Choroid plexus epithelial cell (primary cell): ENCODE measurements at regions not wholly inside any gene's neighbourhood (a gene's known extent, or its start where the extent isn't known, plus 50 kb on each side); places are given as distances from the start of the nearest gene placed in this dataset.

Experiments
- DNase-seq: peaks from one replicate; pipeline ENCODE4 v3.0.0-alpha.2; 2010; ENCODE audit warnings: low read depth
- H3K4me3 ChIP-seq: 2 replicates; pipeline ENCODE4 v1.5.1; 2011; ENCODE audit warnings: low read depth, mild to moderate bottlenecking, control low read depth, low read length, moderate library complexity
- TF ChIP-seq, protein P1 (sequence below): conservative IDR thresholded peaks from 2 replicates; pipeline ENCODE4 v1.5.1; 2011; ENCODE audit warnings: low read depth, mild to moderate bottlenecking, control low read depth, inconsistent platforms, low read length, moderate library complexity

DNA sequence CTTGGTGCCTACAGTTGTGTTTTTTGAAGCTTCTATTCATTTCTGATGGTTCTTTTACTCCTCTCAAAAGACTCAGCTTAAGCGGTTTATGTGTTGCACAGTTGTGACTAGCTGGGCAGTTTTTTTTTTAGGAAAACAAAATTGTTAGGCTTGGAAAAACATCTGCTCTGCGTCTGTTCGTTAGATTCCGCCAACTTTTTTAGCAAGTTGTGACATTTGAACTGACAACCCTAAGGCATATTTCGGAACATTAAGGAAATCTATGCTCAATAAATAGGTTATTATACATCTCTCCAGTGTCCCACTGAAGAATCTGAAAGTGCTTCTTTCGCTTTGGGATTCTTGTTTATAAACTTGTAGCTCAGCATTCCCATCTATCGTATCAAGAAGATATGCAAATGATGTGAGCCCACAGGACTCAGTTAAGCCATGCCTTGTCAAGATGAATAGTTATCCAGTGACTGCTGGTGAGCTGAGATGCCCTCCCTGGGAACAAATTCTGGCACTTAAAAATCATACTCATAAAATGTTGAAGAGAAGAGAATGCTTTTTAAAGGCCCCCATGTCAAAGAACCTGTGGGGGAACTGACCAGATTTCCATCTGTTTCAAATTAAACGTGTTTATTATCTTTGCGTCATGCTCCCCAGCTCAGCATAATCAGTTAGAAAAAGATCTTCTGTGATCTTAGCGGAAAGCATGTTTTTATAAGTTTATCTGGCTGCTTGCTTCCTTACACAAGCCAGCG lies 109.0 kb upstream of the FAM20A start:
- peak overlapping the region; percentile 18 for H3K4me3 ChIP-seq
- TF ChIP-seq, protein P1, sequence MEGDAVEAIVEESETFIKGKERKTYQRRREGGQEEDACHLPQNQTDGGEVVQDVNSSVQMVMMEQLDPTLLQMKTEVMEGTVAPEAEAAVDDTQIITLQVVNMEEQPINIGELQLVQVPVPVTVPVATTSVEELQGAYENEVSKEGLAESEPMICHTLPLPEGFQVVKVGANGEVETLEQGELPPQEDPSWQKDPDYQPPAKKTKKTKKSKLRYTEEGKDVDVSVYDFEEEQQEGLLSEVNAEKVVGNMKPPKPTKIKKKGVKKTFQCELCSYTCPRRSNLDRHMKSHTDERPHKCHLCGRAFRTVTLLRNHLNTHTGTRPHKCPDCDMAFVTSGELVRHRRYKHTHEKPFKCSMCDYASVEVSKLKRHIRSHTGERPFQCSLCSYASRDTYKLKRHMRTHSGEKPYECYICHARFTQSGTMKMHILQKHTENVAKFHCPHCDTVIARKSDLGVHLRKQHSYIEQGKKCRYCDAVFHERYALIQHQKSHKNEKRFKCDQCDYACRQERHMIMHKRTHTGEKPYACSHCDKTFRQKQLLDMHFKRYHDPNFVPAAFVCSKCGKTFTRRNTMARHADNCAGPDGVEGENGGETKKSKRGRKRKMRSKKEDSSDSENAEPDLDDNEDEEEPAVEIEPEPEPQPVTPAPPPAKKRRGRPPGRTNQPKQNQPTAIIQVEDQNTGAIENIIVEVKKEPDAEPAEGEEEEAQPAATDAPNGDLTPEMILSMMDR: no peak
- DNase-seq: peak; percentile 45

DNA sequence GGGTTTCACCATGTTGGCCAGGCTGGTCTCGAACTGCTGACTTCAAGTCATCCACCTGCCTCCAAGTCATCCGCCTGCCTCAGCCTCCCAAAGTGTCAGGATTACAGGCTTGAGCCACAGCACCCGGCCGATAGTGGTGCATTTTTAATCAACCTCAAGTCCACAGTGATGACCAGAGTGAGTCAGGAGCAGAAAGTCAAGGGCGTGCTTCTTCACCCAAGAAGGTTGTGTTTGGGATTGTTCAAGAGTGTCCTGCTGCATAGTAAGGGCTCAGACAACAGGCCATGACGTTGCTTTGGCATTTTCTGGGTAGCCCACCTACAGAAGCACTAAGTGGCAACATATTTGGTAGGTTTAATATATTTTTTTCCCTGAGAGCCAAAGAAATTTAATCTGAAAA lies 108.3 kb upstream of the FAM20A start:
- TF ChIP-seq, protein P1: no peak
- DNase-seq: no peak
- no peak overlapping the region for H3K4me3 ChIP-seq

DNA sequence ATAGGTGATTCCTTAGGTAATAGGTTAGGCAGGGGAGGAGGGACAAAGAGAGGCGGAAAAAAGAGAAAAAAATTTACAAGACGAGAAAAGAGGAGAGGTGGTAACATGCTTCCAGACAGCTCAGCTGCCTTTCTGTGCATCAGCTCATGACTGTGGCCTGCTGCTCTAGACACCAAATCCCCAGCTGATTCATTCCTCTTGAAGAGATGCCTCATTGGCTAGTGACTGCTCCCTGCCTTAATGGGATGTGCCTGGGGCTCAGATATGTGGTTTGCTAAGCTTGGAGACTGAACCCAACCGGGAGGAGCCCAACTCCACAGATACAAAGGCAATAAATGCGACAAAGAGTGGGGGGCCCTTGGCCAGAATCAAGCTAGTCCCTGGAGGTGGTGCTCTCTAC lies 105.9 kb upstream of the FAM20A start:
- DNase-seq: peak; percentile 31
- TF ChIP-seq, protein P1: no peak
- H3K4me3 ChIP-seq: no peak overlapping the region

DNA sequence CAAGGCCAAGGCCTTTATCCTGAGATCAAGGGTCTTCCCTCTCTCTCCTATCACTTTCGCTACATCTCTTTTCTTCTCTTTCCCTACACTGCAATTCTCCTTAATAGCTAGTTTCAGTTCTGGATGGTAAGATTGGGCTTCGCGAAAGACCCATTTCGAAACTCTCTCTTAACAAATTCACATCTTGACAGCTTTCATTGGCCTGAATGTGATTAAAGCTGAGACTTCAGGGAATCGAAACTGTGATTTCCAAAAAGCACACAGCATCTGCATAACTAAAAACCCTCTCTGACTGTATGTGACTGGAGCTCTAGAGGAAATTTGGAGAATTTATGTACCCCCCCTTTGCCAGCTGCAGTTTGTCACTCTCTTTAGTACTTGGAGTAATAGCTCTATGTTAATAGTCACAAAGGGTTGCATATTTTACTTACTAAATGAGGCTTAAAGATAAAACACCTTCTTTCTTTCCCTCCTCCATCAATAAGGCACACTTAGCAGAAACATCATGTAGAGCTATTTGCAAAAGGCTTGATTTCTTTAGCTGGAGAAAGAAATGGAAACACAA lies 105.3 kb upstream of the FAM20A start:
- TF ChIP-seq, protein P1: no peak
- H3K4me3 ChIP-seq: no peak overlapping the region
- no peak for DNase-seq

DNA sequence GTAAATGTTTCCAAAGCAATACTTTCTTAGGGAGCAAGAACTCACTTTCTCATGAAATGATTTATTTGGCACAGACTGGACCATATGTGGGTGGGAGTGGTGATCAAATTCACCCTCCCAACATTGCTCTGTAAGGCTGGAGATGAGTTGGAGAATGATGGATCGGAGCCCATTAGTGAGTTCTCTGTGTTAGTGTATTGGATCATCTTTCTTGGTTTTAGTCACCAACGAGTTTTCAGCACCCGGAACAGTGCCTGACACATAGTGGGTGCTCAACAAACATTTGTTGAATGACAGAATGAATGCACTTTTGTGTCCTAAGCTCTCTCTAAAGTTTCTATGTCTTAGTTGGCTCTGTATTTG lies 104.5 kb upstream of the FAM20A start:
- H3K4me3 ChIP-seq: no peak overlapping the region
- TF ChIP-seq, protein P1: no peak
- DNase-seq: no peak

DNA sequence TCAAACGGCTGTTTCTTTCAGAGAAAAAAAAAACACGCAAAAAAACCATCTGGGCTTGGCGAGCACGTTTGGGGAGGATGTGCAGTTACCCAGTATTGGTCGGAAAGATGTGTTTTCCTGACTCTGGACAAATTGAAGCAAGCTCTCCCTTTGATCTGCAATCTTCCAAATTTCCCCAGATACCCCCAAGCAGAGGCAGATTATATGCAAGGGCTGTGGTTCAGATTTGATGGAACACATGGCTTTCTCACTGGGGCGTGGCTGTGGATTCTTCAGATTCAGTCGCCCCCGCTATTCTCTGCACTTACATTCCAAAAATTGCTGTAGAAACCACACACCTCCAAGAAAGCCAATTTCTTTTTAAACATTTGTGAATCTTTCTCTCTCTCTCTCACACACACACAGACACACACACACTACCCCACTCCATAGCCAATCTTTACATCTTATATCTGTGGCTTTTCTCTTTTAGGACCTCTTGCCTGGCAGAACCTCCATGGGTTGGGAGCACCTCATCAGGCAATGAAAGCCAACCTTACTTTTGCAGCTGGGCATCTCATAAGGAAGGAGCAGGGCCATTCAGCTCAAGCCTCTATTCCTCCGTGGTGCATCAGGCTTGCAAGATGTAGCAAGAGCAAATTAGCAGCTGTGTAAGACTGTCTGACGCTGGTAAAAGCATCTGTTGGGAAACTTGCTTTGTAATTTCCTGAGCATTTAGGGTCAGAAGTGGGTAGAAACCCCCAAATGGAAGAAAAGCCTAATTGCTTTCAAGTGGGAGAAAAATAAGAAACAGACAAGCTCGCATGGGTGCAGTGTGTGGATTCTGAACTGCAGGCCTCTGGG lies 103.9 kb upstream of the FAM20A start:
- H3K4me3 ChIP-seq: no peak overlapping the region
- DNase-seq: peak; percentile 66
- TF ChIP-seq, protein P1: no peak
